ENCODE measurements at regions not wholly inside any gene's neighbourhood (a gene's known extent, or its start where the extent isn't known, plus 50 kb on each side); places are given as distances from the start of the nearest gene placed in this dataset.

- TF ChIP-seq, protein P1, sequence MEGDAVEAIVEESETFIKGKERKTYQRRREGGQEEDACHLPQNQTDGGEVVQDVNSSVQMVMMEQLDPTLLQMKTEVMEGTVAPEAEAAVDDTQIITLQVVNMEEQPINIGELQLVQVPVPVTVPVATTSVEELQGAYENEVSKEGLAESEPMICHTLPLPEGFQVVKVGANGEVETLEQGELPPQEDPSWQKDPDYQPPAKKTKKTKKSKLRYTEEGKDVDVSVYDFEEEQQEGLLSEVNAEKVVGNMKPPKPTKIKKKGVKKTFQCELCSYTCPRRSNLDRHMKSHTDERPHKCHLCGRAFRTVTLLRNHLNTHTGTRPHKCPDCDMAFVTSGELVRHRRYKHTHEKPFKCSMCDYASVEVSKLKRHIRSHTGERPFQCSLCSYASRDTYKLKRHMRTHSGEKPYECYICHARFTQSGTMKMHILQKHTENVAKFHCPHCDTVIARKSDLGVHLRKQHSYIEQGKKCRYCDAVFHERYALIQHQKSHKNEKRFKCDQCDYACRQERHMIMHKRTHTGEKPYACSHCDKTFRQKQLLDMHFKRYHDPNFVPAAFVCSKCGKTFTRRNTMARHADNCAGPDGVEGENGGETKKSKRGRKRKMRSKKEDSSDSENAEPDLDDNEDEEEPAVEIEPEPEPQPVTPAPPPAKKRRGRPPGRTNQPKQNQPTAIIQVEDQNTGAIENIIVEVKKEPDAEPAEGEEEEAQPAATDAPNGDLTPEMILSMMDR (conservative IDR thresholded peaks at IDR 0.05), result no peak
- TF ChIP-seq ZFX (IDR thresholded peaks at IDR 0.05), result no peak
- no peak overlapping the region for H3K27ac ChIP-seq
These were observed 52.7 kb upstream of the ALK start for GRCh38 chr2:29974086-29974485.

DNA sequence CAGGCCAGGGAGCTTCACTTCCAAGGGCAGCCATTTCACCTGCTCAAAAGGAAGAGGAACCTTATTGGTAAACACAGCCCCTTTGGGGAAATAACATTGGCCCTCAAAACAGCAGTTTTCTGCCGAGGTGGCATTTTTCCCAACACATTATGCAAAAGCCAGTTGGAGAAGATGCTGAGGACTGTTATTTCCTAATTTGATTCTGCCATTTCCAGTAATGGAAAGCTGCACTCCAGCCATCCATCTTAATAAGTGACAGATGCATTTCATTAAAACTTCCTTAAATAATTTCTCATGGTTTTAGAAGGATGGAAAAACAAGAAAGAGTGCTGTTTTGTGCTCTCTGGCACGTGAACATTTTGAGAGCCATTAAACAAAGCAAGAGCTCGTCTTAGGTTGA is 55.9 kb upstream of the ALK start:
- H3K27ac ChIP-seq, result no peak overlapping the region
- TF ChIP-seq, protein P1 (conservative IDR thresholded peaks at IDR 0.05), result no peak
- no peak for TF ChIP-seq ZFX (IDR thresholded peaks at IDR 0.05)

GRCh38 chr2:29981402-29981801 is 60.0 kb upstream of the ALK start:
- H3K27ac ChIP-seq, result no peak overlapping the region
- no peak for TF ChIP-seq ZFX (IDR thresholded peaks at IDR 0.05)
- TF ChIP-seq, protein P1 (conservative IDR thresholded peaks at IDR 0.05), result no peak

- no peak for TF ChIP-seq ZFX (IDR thresholded peaks at IDR 0.05)
- TF ChIP-seq, protein P1 (conservative IDR thresholded peaks at IDR 0.05), result no peak
- no peak overlapping the region for H3K27ac ChIP-seq
These were observed 61.9 kb upstream of the ALK start for GRCh38 chr2:29983308-29983707.

GRCh38 chr2:29987146-29987545 is 65.8 kb upstream of the ALK start:
- H3K27ac ChIP-seq, result no peak overlapping the region
- TF ChIP-seq, protein P1 (conservative IDR thresholded peaks at IDR 0.05), result no peak
- no peak for TF ChIP-seq ZFX (IDR thresholded peaks at IDR 0.05)

- no peak overlapping the region for H3K27ac ChIP-seq
- TF ChIP-seq, protein P1 (conservative IDR thresholded peaks at IDR 0.05), result no peak
- no peak for TF ChIP-seq ZFX (IDR thresholded peaks at IDR 0.05)
These were observed 68.7 kb upstream of the ALK start for GRCh38 chr2:29990129-29990528.

DNA sequence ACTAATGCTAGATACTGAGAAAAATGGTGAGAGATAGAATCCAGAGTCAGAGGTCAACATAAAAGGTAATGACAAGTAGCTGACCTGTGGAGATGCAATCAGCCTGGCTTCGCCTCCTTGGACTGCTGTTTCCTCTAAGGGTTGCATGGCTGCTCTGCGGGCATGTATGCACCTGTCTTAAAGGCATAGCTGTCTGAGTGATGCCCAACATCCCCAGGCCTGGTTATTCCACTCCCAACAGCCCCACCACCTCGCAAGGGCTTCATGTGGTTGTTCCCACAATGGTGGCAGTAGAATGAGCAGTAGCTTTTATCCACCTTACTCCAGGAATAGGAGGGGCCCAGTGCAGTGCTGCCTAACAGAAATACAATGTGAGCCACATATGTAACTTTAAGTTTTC is 69.7 kb upstream of the ALK start:
- H3K27ac ChIP-seq, result no peak overlapping the region
- TF ChIP-seq, protein P1 (conservative IDR thresholded peaks at IDR 0.05), result no peak
- no peak for TF ChIP-seq ZFX (IDR thresholded peaks at IDR 0.05)
